DND-41 (cell line): ENCODE measurements at regions not wholly inside any gene's neighbourhood (a gene's known extent, or its start where the extent isn't known, plus 50 kb on each side); places are given as distances from the start of the nearest gene placed in this dataset.

ENCODE experiments used
- ATAC-seq: fragments of 200-7000 bp; cut with Tn5 transposase; 3 replicates; pipeline ENCODE4 v1.9.1; 2021; ENCODE audit warnings: low read depth; ENCODE audit not compliant: insufficient read depth
- DNase-seq: peaks from one replicate; pipeline ENCODE4 v3.0.0-alpha.2; 2020
- H2AFZ ChIP-seq: 2 replicates; pipeline ENCODE4 v1.6.0; 2012; ENCODE audit warnings: low read depth, low read length
- H3K27ac ChIP-seq: 2 replicates; pipeline ENCODE4 v1.5.1; 2012; ENCODE audit warnings: low read length, inconsistent platforms
- H3K27me3 ChIP-seq: fragments of 200-600 bp; sonication (generic); 2 replicates; pipeline ENCODE4 v1.6.0; 2012; ENCODE audit warnings: low read length, mild to moderate bottlenecking, inconsistent platforms; ENCODE audit not compliant: insufficient read depth, poor library complexity
- H3K36me3 ChIP-seq: 2 replicates; pipeline ENCODE4 v1.5.1; 2012; ENCODE audit warnings: low read length, inconsistent platforms; ENCODE audit not compliant: insufficient read depth
- H3K4me1 ChIP-seq: 2 replicates; pipeline ENCODE4 v1.5.1; 2012; ENCODE audit warnings: mild to moderate bottlenecking, low read length; ENCODE audit not compliant: insufficient read depth
- H3K4me2 ChIP-seq: 2 replicates; pipeline ENCODE4 v1.6.0; 2012; ENCODE audit warnings: mild to moderate bottlenecking, moderate library complexity, low read length, inconsistent platforms; ENCODE audit not compliant: insufficient read depth
- H3K4me3 ChIP-seq, 2 experiments: fragments of 200-600 bp in 1 of 2; shearing (Covaris generic) in 1 of 2; 2 replicates each; pipeline ENCODE4 v1.5.1; 2012 to 2016; ENCODE audit warnings: inconsistent platforms in 2 of 2, low read length in 2 of 2, mild to moderate bottlenecking in 2 of 2, low read depth in 1 of 2, moderate library complexity in 1 of 2
- H3K79me2 ChIP-seq: 2 replicates; pipeline ENCODE4 v1.6.0; 2012; ENCODE audit warnings: low read length, inconsistent platforms; ENCODE audit not compliant: insufficient read depth
- H3K9ac ChIP-seq: 2 replicates; pipeline ENCODE4 v1.6.0; 2012; ENCODE audit warnings: low read depth, mild to moderate bottlenecking, inconsistent platforms, low read length, moderate library complexity
- H3K9me3 ChIP-seq: 2 replicates; pipeline ENCODE4 v1.5.1; 2012; ENCODE audit warnings: low read length, moderate library complexity, mild to moderate bottlenecking, inconsistent platforms; ENCODE audit not compliant: insufficient read depth, severe bottlenecking
- H4K20me1 ChIP-seq: 2 replicates; pipeline ENCODE4 v1.6.0; 2012; ENCODE audit warnings: low read length; ENCODE audit not compliant: insufficient read depth
- CTCF ChIP-seq: IDR thresholded peaks from 2 replicates; pipeline ENCODE4 v1.5.1; 2012; ENCODE audit warnings: borderline replicate concordance, low read length, moderate library complexity, mild to moderate bottlenecking; ENCODE audit not compliant: poor library complexity, severe bottlenecking; ENCODE audit errors: extremely low read depth
- EZH2 ChIP-seq: IDR thresholded peaks from 3 replicates; pipeline ENCODE4 v1.6.1; 2012; ENCODE audit warnings: borderline replicate concordance, low read depth, mild to moderate bottlenecking, moderate library complexity, low read length, inconsistent platforms; ENCODE audit not compliant: severe bottlenecking

- Histone ChIP-seq H3K79me2 (no peaks in the 10 kb centered on the region), H3K36me3 (no peaks in the 10 kb centered on the region), H4K20me1 (0 out of 2 replicates have a peak, but pooled peaks cover 2% of the 10 kb centered on the region), H3K4me1 (no peaks in the 10 kb centered on the region), H2AFZ (no peak overlapping the region), H3K4me2 (no peak overlapping the region), H3K27ac (no peak overlapping the region), H3K9ac (no peak overlapping the region), H3K27me3 (no peaks in the 10 kb centered on the region), H3K9me3 (no peaks in the 10 kb centered on the region), H3K4me3 (no peak overlapping the region)
- TF ChIP-seq EZH2 (no peak), CTCF (no peak)
- ATAC-seq, result no peak
- no peak for DNase-seq
Measured at GRCh38 chr20:24805456-24806238, 143.4 kb upstream of the CST7 start.

GRCh38 chr20:24806705-24807676 is 142.1 kb upstream of the CST7 start:
- no peak overlapping the region for H3K27ac ChIP-seq
- H4K20me1 ChIP-seq, result 0 out of 2 replicates have a peak, but pooled peaks cover 2% of the 10 kb centered on the region
- no peak overlapping the region for H2AFZ ChIP-seq
- no peaks in the 10 kb centered on the region for H3K9me3 ChIP-seq
- DNase-seq (no peak), ATAC-seq (no peak)
- no peak overlapping the region for H3K4me3 ChIP-seq
- H3K27me3 ChIP-seq, result no peaks in the 10 kb centered on the region
- no peaks in the 10 kb centered on the region for H3K36me3 ChIP-seq
- no peak overlapping the region for H3K9ac ChIP-seq
- H3K4me2 ChIP-seq, result no peak overlapping the region
- no peaks in the 10 kb centered on the region for H3K79me2 ChIP-seq
- no peaks in the 10 kb centered on the region for H3K4me1 ChIP-seq
- no peak for TF ChIP-seq CTCF
- TF ChIP-seq EZH2, result no peak

GRCh38 chr20:24808616-24809015 is 140.5 kb upstream of the CST7 start:
- no peak overlapping the region for H3K4me2 ChIP-seq
- TF ChIP-seq EZH2, result no peak
- no peak for TF ChIP-seq CTCF
- H3K4me3 ChIP-seq, result no peak overlapping the region
- H3K36me3 ChIP-seq, result no peaks in the 10 kb centered on the region
- H4K20me1 ChIP-seq, result 0 out of 2 replicates have a peak, but pooled peaks cover 2% of the 10 kb centered on the region
- H3K9me3 ChIP-seq, result no peaks in the 10 kb centered on the region
- DNase-seq (no peak), ATAC-seq (0 out of 3 replicates have a peak, but pooled peaks have one; percentile 31)
- H3K9ac ChIP-seq, result no peak overlapping the region
- no peaks in the 10 kb centered on the region for H3K79me2 ChIP-seq
- no peak overlapping the region for H3K27ac ChIP-seq
- no peak overlapping the region for H2AFZ ChIP-seq
- no peaks in the 10 kb centered on the region for H3K4me1 ChIP-seq
- no peaks in the 10 kb centered on the region for H3K27me3 ChIP-seq
